Gastrocnemius medialis (tissue), 4 donors: ENCODE measurements at regions not wholly inside any gene's neighbourhood (a gene's known extent, or its start where the extent isn't known, plus 50 kb on each side); places are given as distances from the start of the nearest gene placed in this dataset.

Experiments
- ATAC-seq, 2 donors: fragments of 150-250 bp; one replicate each; pipeline ENCODE4 v1.9.1; 2016
- DNase-seq, 2 donors: peaks; one replicate each; pipeline ENCODE4 v3.0.0-alpha.2; 2019
- H3K27ac ChIP-seq, 4 donors: fragments of 200-600 bp; sonication (generic); 1 replicate in 1 of 4; 2 replicates in 3 of 4; pipeline ENCODE4 v1.5.1; 2016 to 2018; ENCODE audit warnings: mild to moderate bottlenecking in 2 of 4, moderate library complexity in 1 of 4
- H3K27me3 ChIP-seq, 3 donors: fragments of 200-600 bp; sonication (generic) in 2 of 3; 1 replicate in 1 of 3; 2 replicates in 2 of 3; pipeline versions ENCODE4 v1.5.1 to v1.6.0; 2016 to 2019; ENCODE audit warnings: mild to moderate bottlenecking in 1 of 3, moderate library complexity in 1 of 3
- H3K36me3 ChIP-seq, 2 donors: fragments of 200-600 bp; sonication (generic) in 1 of 2; one replicate each; pipeline ENCODE4 v1.5.1; 2017 to 2018
- H3K4me1 ChIP-seq, 2 donors: fragments of 200-600 bp; sonication (generic) in 1 of 2; one replicate each; pipeline ENCODE4 v1.5.1; 2016 to 2017; ENCODE audit warnings: mild to moderate bottlenecking in 2 of 2
- H3K4me3 ChIP-seq, 4 donors: fragments of 200-600 bp; sonication (generic) in 3 of 4; 1 replicate in 1 of 4; 2 replicates in 3 of 4; pipeline ENCODE4 v1.5.1; 2016 to 2019; ENCODE audit warnings: mild to moderate bottlenecking in 2 of 4
- H3K9me3 ChIP-seq, 3 donors: fragments of 200-600 bp; sonication (generic) in 2 of 3; 1 replicate in 1 of 3; 2 replicates in 2 of 3; pipeline ENCODE4 v1.5.1; 2016 to 2019
- CTCF ChIP-seq, 5 experiments: fragments of 450-650 bp in 3 of 5; fragments of 200-600 bp in 2 of 5; sonication (generic) in 2 of 5; IDR thresholded peaks in 4 of 5; conservative IDR thresholded peaks in 1 of 5; 1 replicate in 4 of 5; 2 replicates in 1 of 5; pipeline ENCODE4 v1.5.1; 2016 to 2019; ENCODE audit warnings: antibody characterized with exemption in 5 of 5, mild to moderate bottlenecking in 3 of 5, moderate library complexity in 3 of 5
- POLR2A ChIP-seq, 2 donors: fragments of 450-650 bp; IDR thresholded peaks; one replicate each; pipeline ENCODE4 v1.6.1; 2017; ENCODE audit warnings: antibody characterized with exemption in 2 of 2, mild to moderate bottlenecking in 2 of 2, moderate library complexity in 2 of 2
- in situ Hi-C, 4 donors: fragments of 200-750 bp; cut with MboI; loops; one replicate each; pipeline versions ENCODE4 v1.15.0 to v1.8.0; 2017; ENCODE audit warnings: low sequenced_read_pairs in 4 of 4
- intact Hi-C: fragments of 100-400 bp; cut with DNase I; formaldehyde crosslinking; loops from one replicate; pipeline ENCODE4 v1.15.1; 2023; ENCODE audit warnings: low total_unique reads

GRCh38 chr2:10212827-10213226 lies 89.9 kb upstream of the HPCAL1 start:
- no peak overlapping the region for H3K27ac ChIP-seq
- DNase-seq: no peak
- H3K27me3 ChIP-seq: no peaks in the 10 kb centered on the region
- no peaks in the 10 kb centered on the region for H3K9me3 ChIP-seq
- H3K4me3 ChIP-seq: no peak overlapping the region
- no peak for ATAC-seq
- intact Hi-C loops: no loop called here
- in situ Hi-C loops: no loop called here
- H3K36me3 ChIP-seq: no peaks in the 10 kb centered on the region
- TF ChIP-seq POLR2A (IDR thresholded peaks at IDR 0.05) (no peak), CTCF (IDR thresholded peaks at IDR 0.05 in 4 of 5, conservative IDR thresholded peaks at IDR 0.05 in 1 of 5) (no peak)
- no peaks in the 10 kb centered on the region for H3K4me1 ChIP-seq

GRCh38 chr2:10214179-10214578 lies 88.5 kb upstream of the HPCAL1 start:
- Histone ChIP-seq H3K27me3 (no peaks in the 10 kb centered on the region), H3K4me1 (no peaks in the 10 kb centered on the region), H3K36me3 (no peaks in the 10 kb centered on the region), H3K4me3 (no peak overlapping the region), H3K27ac (no peak overlapping the region), H3K9me3 (no peaks in the 10 kb centered on the region)
- ATAC-seq: no peak
- intact Hi-C loops: no loop called here
- in situ Hi-C loops: no loop called here
- TF ChIP-seq POLR2A (IDR thresholded peaks at IDR 0.05) (no peak), CTCF (IDR thresholded peaks at IDR 0.05 in 4 of 5, conservative IDR thresholded peaks at IDR 0.05 in 1 of 5) (no peak)
- DNase-seq: no peak

GRCh38 chr2:10215393-10215935 lies 87.2 kb upstream of the HPCAL1 start:
- H3K27me3 ChIP-seq: no peaks in the 10 kb centered on the region
- H3K36me3 ChIP-seq: no peaks in the 10 kb centered on the region
- H3K4me1 ChIP-seq: no peaks in the 10 kb centered on the region
- intact Hi-C loops: no loop called here
- DNase-seq (no peak), ATAC-seq (no peak)
- no peak overlapping the region for H3K27ac ChIP-seq
- H3K4me3 ChIP-seq: no peak overlapping the region
- in situ Hi-C loops: no loop called here
- no peaks in the 10 kb centered on the region for H3K9me3 ChIP-seq
- TF ChIP-seq POLR2A (IDR thresholded peaks at IDR 0.05): no peak
- no peak for TF ChIP-seq CTCF (IDR thresholded peaks at IDR 0.05 in 4 of 5, conservative IDR thresholded peaks at IDR 0.05 in 1 of 5)

GRCh38 chr2:10216677-10217488 lies 85.8 kb upstream of the HPCAL1 start:
- DNase-seq (no peak), ATAC-seq (no peak)
- peaks cover 0 to 4% (median 0%) of the 10 kb centered on the region in 3 donors for H3K27me3 ChIP-seq
- H3K9me3 ChIP-seq: no peaks in the 10 kb centered on the region
- H3K4me3 ChIP-seq: no peak overlapping the region
- intact Hi-C loops: no loop called here
- no peaks in the 10 kb centered on the region for H3K36me3 ChIP-seq
- in situ Hi-C loops: no loop called here
- no peak for TF ChIP-seq POLR2A (IDR thresholded peaks at IDR 0.05)
- TF ChIP-seq CTCF (IDR thresholded peaks at IDR 0.05 in 4 of 5, conservative IDR thresholded peaks at IDR 0.05 in 1 of 5): no peak
- H3K4me1 ChIP-seq: no peaks in the 10 kb centered on the region
- no peak overlapping the region for H3K27ac ChIP-seq
